ENCODE measurements at regions not wholly inside any gene's neighbourhood (a gene's known extent, or its start where the extent isn't known, plus 50 kb on each side); places are given as distances from the start of the nearest gene placed in this dataset.

GRCh38 chr2:225989809-225990208 lies 590.3 kb downstream of the NYAP2 start:
- Histone ChIP-seq H3K4me3 (ENCODE audit: low read depth, low read length) (no peak overlapping the region), H3K9me3 (ENCODE audit: control insufficient read depth, insufficient read depth, low read depth, low read length) (no peaks in the 10 kb centered on the region), H3K27ac (ENCODE audit: extremely low read depth, low read depth, low read length) (no peak overlapping the region), H3K4me1 (ENCODE audit: control insufficient read depth, insufficient read depth, low read length) (no peaks in the 10 kb centered on the region), H3K36me3 (ENCODE audit: control insufficient read depth in 2 of 2, insufficient read depth in 1 of 2, low read length in 2 of 2) (no peaks in the 10 kb centered on the region)
- TF ChIP-seq ZNF214 (tag by site-specific recombination; IDR thresholded peaks at IDR 0.05; ENCODE audit: borderline replicate concordance) (no peak), ZNF335 (tag by site-specific recombination; conservative IDR thresholded peaks at IDR 0.05) (no peak), ZNF670 (tag by site-specific recombination; IDR thresholded peaks at IDR 0.05; ENCODE audit: low read depth) (no peak), ZFP37 (tag by site-specific recombination; IDR thresholded peaks at IDR 0.05) (no peak), ZIC2 (tag by site-specific recombination; IDR thresholded peaks at IDR 0.05) (no peak), ZNF561 (tag by site-specific recombination; IDR thresholded peaks at IDR 0.05; ENCODE audit: borderline replicate concordance) (no peak), ZNF211 (tag by site-specific recombination; IDR thresholded peaks at IDR 0.05; ENCODE audit: low read depth) (no peak), ZBTB7A (tag by site-specific recombination; IDR thresholded peaks at IDR 0.05; ENCODE audit: low read depth) (no peak), ZBTB10 (tag by site-specific recombination; IDR thresholded peaks at IDR 0.05) (no peak), ZNF157 (tag by site-specific recombination; IDR thresholded peaks at IDR 0.05) (no peak), REPIN1 (tag by site-specific recombination; IDR thresholded peaks at IDR 0.05; ENCODE audit: low read depth) (no peak)
- ChIA-PET POLR2A (no interaction called here), CTCF (no interaction called here)

GRCh38 chr2:225980372-225980771 lies 580.9 kb downstream of the NYAP2 start:
- Histone ChIP-seq H3K36me3 (ENCODE audit: control insufficient read depth in 2 of 2, insufficient read depth in 1 of 2, low read length in 2 of 2) (no peaks in the 10 kb centered on the region), H3K4me1 (ENCODE audit: control insufficient read depth, insufficient read depth, low read length) (no peaks in the 10 kb centered on the region), H3K4me3 (ENCODE audit: low read depth, low read length) (no peak overlapping the region), H3K9me3 (ENCODE audit: control insufficient read depth, insufficient read depth, low read depth, low read length) (no peaks in the 10 kb centered on the region), H3K27ac (ENCODE audit: extremely low read depth, low read depth, low read length) (no peak overlapping the region)
- CTCF ChIA-PET = interaction anchor here (0.6 kb wide), 2 partner anchors 475 to 571 kb away, joined by 4 to 5 read pairs; no protein-coding TSS in a partner anchor
- TF ChIP-seq ZNF514 (tag by site-specific recombination; IDR thresholded peaks at IDR 0.05) = no peak
- no peak for TF ChIP-seq ZNF394 (tag by site-specific recombination; IDR thresholded peaks at IDR 0.05; ENCODE audit: borderline replicate concordance)
- TF ChIP-seq ZNF521 (tag by site-specific recombination; IDR thresholded peaks at IDR 0.05) = no peak
- TF ChIP-seq ZFP69B (tag by site-specific recombination; IDR thresholded peaks at IDR 0.05) = no peak
- TF ChIP-seq ZNF24 (tag by site-specific recombination; IDR thresholded peaks at IDR 0.05) = no peak
- TF ChIP-seq ZNF416 (tag by site-specific recombination; IDR thresholded peaks at IDR 0.05) = no peak
- no peak for TF ChIP-seq ZBTB11 (tag by site-specific recombination; conservative IDR thresholded peaks at IDR 0.05; ENCODE audit: low read depth)
- POLR2A ChIA-PET = no interaction called here
